ENCODE measurements at regions not wholly inside any gene's neighbourhood (a gene's known extent, or its start where the extent isn't known, plus 50 kb on each side); places are given as distances from the start of the nearest gene placed in this dataset.
"Not testable (repeated sequence)": the region's sequence is repeated elsewhere in the genome, so short reads cannot be mapped to it uniquely, and the experiment has no call there.

DNA sequence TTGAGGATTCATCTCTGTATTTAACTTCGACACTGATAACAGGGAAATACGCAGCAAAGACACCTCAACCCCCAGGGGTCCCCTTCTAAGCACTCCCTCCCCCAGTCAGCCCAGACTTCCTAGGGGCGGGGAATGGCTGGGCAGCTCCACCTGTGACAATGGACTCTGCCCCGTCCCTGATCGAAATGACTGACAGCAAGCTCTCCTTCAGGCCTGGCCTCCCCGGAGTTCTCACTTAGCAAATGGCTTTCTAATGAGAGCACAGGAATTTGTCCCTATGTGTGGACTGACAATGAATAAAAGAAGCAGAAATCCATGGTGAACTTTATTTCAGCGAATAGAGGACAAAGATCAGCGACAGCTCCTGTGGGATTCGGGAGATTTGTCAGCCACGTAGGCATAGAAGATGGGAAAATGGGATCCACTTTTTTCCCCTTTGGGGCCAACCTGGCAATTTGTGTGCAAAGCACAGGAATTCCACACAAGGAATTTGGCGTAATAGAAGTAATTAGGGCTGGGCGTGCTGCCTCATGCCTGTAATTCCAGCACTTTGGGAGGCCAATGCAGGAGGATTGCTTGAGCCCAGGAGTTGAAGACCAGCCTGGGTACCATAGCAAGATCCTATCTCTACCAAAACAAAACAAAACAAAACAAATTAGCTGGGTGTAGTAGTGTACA, 63.8 kb downstream of the TNFAIP2 start:
- DNase-seq, result no peak

DNA sequence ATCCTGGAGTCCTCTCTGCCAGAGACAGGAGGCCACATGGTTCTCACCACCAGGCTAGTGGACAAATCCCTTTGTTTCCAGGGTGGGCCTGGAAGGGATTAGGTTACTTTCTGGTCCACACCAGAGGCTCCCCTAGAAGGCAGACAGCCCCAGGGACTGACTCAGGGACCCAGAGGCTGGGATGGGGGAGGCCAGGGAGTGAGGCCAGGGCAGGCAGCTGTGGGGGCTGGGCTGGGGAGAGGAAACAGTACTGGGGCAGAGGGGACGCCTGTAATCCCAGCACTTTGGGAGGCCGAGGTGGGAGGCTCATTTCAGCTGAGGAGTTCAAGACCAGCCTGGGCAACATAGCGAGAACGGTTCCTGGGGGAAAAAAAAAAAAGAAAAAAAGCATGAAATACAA, 64.7 kb downstream of the TNFAIP2 start:
- DNase-seq, result no peak

DNA sequence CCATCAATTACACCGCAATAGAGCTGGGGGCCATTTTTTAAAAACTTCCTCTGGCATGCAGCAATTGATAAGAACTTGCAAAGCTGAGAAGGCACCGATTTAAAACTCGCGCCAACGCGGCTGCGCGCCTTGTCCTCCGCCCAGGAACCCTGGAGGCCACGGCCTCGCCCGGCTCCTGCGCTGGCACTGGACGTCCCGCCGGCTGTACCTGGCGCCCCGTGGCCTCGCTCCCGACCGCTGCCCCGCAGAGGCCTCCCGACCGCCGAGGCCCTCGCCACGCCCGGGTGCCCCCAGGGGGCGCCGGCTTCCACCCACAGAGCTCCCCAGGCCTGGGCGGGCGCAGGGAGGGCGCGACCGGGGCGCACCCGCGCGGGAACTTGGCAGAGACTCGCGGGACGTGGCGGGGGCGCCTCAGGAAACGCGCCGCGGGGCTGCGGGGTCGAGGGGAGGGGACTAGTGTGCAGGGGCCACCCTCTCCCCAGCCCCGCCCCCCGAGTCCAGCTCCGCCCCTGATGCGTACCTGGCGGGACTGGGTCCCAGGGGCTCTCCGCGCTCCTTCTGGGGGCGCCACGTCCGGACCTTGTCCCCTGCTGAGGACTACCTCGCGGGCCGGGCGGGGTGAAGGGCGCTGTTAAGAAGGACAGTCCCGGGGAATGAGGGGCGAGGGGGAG, 65.7 kb downstream of the TNFAIP2 start:
- DNase-seq, result peak in 1 of 2 experiments; percentile 16

GRCh38 chr14:103189481-103190470, 66.5 kb downstream of the TNFAIP2 start:
- peak; percentile 26 to 54 for DNase-seq

DNA sequence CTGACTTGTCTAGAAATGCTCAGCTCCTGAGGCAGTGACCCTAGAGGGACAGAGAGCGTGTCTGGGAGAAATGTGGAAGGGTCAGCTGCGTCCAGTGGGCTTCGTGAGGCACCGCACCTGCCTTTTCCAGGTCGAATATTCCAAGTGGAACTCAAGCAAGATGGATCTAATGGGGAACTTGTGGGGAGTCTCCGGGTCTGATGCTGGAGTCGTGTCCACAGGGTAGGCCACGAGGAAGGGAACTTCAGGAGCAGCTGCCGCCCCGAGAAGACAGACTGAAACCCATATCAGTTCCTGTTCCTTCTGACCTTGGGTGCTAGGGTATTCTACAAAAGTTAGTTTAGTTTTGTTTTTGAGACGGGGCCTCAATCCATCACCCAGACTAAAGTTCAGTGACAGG, 67.5 kb downstream of the TNFAIP2 start:
- DNase-seq, result no peak

- no peak for DNase-seq
Observed at GRCh38 chr14:103191844-103192243, 68.6 kb downstream of the TNFAIP2 start.

GRCh38 chr14:103192246-103192840, 69.1 kb downstream of the TNFAIP2 start:
- no peak for DNase-seq

- not testable (repeated sequence) for DNase-seq
Observed at GRCh38 chr14:103192861-103193260, 69.6 kb downstream of the TNFAIP2 start.

- DNase-seq, result not testable (repeated sequence)
Observed at GRCh38 chr14:103193491-103193890, 70.2 kb downstream of the TNFAIP2 start.

GRCh38 chr14:103194256-103195045, 71.2 kb downstream of the TNFAIP2 start:
- no peak for DNase-seq

DNA sequence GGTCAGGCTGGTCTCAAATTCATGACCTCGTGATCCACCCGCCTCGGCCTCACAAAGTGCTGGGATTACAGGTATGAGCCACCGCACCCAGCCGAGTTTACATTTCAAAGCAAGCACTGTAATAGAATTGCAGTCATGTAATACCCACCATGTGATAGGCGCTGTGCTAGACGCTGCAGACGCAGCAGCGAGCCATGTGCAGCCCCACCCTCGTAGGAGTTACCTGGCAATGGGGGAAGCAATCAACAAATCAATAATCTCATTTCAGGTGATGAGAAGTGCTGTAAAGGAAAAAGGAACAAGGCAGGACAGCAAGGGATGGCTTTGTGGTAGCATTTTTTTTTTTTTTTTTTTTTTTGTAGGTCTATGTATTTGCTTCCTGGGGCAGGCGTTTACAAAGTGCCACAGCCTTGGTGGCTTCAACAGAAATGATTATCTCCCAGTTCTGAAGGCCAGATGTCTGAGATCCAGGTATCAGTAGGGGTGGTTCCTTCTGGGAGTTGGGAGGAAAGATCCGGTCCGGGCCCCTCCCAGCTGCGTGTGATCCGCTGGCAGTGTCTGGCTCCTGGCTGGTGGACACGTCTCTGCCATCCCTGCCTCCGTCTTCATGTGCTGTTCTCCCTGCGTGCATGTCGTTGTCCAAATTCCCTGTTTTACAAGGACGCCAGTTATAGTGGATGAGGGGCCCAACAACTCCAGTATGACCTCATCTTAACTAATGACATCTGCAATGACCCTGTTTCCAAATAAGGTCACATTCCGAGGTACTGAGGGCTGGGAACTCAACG, 72.8 kb downstream of the TNFAIP2 start:
- no peak for DNase-seq

GRCh38 chr14:103196716-103197115, 73.5 kb downstream of the TNFAIP2 start:
- DNase-seq, result no peak

DNA sequence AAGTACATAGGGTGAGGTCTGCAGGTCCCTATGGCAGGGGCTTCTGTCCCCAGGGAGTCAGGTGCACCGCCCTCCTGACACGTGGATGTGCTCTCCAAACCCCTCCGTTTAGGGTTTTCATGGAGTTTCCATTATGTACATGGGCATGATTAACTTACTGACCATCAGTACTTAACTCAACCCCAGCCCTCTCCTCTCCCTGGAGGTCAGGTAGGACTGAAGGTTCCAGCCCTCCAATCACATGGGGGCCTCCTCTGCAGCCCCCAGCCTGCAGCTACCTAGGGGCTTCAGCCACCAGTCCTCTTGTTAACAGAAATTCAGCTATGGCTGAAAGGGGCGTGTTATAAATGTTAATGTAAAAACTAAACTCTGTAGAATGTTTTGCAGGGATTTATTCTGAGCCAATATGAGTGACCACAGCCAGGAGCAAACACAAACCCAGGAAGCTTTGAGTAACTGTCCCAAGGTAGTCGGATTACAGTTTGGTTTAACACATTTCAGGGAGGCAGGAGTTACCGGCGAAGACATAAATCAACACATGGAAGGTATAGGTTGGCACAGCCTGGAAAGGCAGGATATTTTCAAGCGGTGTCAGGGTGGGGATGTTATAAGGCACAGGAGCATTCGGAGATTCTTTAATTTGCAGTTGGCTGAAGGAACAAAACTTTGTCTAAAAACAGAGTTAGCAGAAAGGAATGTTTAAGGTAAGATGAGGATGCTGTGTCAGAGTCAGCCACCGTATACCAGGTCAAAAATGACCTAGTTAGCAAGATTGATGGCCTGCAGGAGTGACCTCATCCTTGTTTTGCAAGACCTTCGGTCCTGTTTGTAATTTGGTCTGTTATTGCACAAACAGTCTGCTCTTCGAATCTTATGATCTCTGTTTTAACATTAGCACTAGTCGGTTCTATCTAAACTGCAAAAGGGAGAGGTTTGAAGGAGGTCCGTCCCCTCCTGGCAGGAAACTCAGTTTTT, 75.2 kb downstream of the TNFAIP2 start:
- no peak for DNase-seq

DNA sequence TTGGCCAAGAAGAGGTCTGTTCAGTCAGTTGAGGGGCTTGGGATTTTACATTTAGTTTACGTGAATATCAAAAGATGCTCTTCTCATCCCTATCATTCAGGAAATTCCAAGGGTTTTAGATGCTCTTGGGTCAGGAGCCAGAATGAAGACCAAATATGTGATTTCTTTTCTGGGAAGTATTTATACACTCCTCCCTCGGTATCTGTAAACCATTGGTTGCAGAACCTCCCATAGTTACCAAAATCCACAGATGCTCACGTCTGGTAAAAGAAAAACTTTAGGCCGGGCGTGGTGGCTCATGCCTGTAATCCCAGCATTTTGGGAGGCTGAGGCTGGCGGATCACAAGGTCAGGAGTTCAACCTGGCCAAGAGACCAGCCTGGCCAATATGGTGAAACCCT, 75.9 kb downstream of the TNFAIP2 start:
- no peak for DNase-seq

DNA sequence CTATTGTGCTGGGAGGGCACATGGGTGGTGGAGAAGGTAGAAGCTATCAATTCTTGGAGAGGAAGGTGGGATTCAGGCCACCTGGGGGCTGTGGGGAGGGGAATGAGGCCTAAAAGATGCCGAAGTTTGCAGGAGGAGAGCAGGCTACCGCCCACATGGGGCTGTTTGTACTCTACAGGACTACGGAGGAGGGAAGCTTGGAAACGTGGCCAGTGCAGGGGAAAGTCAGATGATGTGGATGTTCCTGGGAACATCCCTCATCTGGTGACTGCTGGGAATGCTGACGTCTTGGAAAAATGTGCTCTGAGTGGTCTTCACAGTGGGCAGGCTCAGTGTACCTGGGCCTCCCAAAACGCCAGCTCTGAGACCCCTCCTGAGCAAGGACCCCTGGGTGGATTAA, 78.5 kb downstream of the TNFAIP2 start:
- no peak for DNase-seq

GRCh38 chr14:103204852-103205540, 81.7 kb downstream of the TNFAIP2 start:
- DNase-seq, result peak in 1 of 2 experiments; percentile 17

DNA sequence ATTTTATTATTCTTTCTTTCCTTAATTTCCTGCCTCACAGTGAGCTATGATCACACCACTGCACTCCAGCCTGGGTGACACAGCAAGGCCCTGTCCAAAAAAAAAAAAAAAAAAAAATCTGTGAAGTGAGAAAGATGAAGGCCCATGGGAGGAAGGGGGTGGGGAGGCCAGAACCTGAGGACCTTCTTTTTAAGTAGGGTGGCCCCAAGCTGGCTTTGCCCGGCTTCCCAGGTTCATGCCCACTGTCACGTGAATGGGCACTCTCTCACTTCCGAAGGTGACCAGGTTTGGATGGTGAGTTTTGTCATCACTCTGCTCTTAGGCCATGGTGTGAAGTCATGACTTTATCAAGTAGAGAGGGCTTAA, 82.3 kb downstream of the TNFAIP2 start:
- DNase-seq, result no peak

DNA sequence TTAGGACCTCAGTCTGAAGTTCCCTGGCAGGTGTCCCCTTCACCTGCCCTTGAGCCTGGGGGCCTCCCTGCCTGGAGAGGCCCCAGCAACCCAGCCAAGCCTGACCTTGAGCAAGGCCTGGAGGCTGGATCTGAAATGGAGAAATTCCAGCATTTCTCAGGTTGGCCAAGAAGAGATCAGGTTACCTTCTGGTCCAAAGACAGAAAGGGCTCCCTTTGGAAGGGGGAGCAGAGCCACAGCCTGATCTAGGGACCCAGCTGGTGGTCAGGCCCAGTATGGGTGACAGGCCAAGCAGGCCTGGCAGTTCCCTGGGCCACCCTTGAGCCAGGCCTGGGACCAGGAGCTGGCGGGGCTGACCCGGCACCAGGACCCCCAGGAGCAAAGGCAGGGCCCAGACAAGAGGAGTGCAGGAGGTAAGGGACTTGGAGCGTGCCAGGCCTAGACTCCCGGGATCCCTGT, 82.8 kb downstream of the TNFAIP2 start:
- no peak for DNase-seq

DNA sequence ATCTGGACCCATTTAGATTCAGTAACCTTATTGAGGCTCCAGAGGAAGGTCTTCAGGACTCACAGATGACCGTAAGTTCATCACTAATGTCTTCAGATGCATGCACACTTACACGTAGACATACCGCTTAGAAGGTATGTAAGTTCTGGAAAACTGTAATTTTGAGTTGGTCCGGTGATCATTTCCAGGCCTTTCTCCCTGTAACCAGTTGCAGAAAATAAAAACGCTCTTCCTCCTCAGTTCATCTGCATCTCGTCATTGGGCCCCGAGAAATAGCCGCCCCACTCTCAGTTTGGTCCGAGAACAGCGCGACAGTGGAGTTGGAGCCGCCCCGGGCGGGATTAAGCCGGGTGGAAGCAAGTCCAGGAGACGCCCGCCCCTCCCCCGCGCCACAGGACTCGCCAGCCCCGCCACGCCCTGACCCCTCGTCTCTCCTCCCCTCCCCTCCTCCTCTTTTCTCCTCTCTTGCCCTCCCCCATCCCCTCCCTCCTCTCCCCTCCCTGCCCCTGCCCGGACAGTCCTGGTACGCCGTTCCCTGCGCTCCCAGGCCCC, 83.7 kb downstream of the TNFAIP2 start:
- DNase-seq, result peak; percentile 36 to 56

All from NCI-H524 (cell line).